SK-N-SH treated with all-trans-retinoic acid at 6 μM for 48 hours (cell line): ENCODE measurements at regions not wholly inside any gene's neighbourhood (a gene's known extent, or its start where the extent isn't known, plus 50 kb on each side); places are given as distances from the start of the nearest gene placed in this dataset.

Experiments used
- OSR1 ChIP-seq: fragments of 250-450 bp; sonication (Bioruptor Pico); IDR thresholded peaks from 2 replicates; pipeline ENCODE4 v1.8.0; 2022; ENCODE audit warnings: moderate library complexity, mild to moderate bottlenecking, inconsistent platforms
- POU6F1 ChIP-seq: fragments of 250-450 bp; sonication (Bioruptor Pico); IDR thresholded peaks from 2 replicates; pipeline ENCODE4 v1.8.0; 2021; ENCODE audit warnings: low read depth, mild to moderate bottlenecking, moderate library complexity, borderline replicate concordance

- TF ChIP-seq POU6F1 (CRISPR knock-in tag) (no peak), OSR1 (CRISPR knock-in tag) (no peak)
Observed at GRCh38 chr6:69527921-69528476, 268.8 kb downstream of the LMBRD1 start.
